ENCODE measurements at regions not wholly inside any gene's neighbourhood (a gene's known extent, or its start where the extent isn't known, plus 50 kb on each side); places are given as distances from the start of the nearest gene placed in this dataset.

GRCh38 chr2:128807317-128807716 is 488.6 kb upstream of the HS6ST1 start:
- peaks cover 6 to 14% of the 10 kb centered on the region in 2 donors for H3K4me1 ChIP-seq
- intact Hi-C loops (cut with DNase I; ENCODE audit: low total_unique reads) (no loop called here), in situ Hi-C loops (cut with MboI; ENCODE audit: low sequenced_read_pairs in 4 of 4) (no loop called here)
- H3K4me3 ChIP-seq: no peak overlapping the region
- ATAC-seq (no peak), DNase-seq (no peak)
- TF ChIP-seq POLR2A (IDR thresholded peaks at IDR 0.05) (no peak), CTCF (IDR thresholded peaks at IDR 0.05 in 4 of 5, conservative IDR thresholded peaks at IDR 0.05 in 1 of 5) (no peak)
- no peaks in the 10 kb centered on the region for H3K36me3 ChIP-seq
- H3K27ac ChIP-seq: peak overlapping the region in 1 of 4 donors; percentile 95
- H3K27me3 ChIP-seq: no peaks in the 10 kb centered on the region
- no peaks in the 10 kb centered on the region for H3K9me3 ChIP-seq

GRCh38 chr2:128808462-128809258 is 490.0 kb upstream of the HS6ST1 start:
- H3K27me3 ChIP-seq: no peaks in the 10 kb centered on the region
- DNase-seq (peak; percentile 71 to 73), ATAC-seq (peak; percentile 97)
- peaks cover 6 to 14% of the 10 kb centered on the region in 2 donors for H3K4me1 ChIP-seq
- TF ChIP-seq POLR2A (IDR thresholded peaks at IDR 0.05) (no peak), CTCF (IDR thresholded peaks at IDR 0.05 in 4 of 5, conservative IDR thresholded peaks at IDR 0.05 in 1 of 5) (no peak)
- H3K4me3 ChIP-seq: peak overlapping the region in 1 of 4 donors; percentile 17
- in situ Hi-C loops (cut with MboI; ENCODE audit: low sequenced_read_pairs in 4 of 4): no loop called here
- intact Hi-C loops (cut with DNase I; ENCODE audit: low total_unique reads): no loop called here
- no peaks in the 10 kb centered on the region for H3K36me3 ChIP-seq
- peak overlapping the region; percentile 68 to 95 (median 86) for H3K27ac ChIP-seq
- no peaks in the 10 kb centered on the region for H3K9me3 ChIP-seq

GRCh38 chr2:128809259-128809636 is 490.6 kb upstream of the HS6ST1 start:
- Histone ChIP-seq H3K9me3 (no peaks in the 10 kb centered on the region), H3K4me3 (no peak overlapping the region), H3K36me3 (no peaks in the 10 kb centered on the region), H3K4me1 (peaks cover 6 to 14% of the 10 kb centered on the region in 2 donors), H3K27me3 (no peaks in the 10 kb centered on the region), H3K27ac (peak overlapping the region; percentile 68 to 95 (median 86))
- ATAC-seq: peak; percentile 81 to 88
- intact Hi-C loops (cut with DNase I; ENCODE audit: low total_unique reads): no loop called here
- TF ChIP-seq CTCF (IDR thresholded peaks at IDR 0.05 in 4 of 5, conservative IDR thresholded peaks at IDR 0.05 in 1 of 5) (no peak), POLR2A (IDR thresholded peaks at IDR 0.05) (no peak)
- no peak for DNase-seq
- in situ Hi-C loops (cut with MboI; ENCODE audit: low sequenced_read_pairs in 4 of 4): no loop called here

GRCh38 chr2:128809880-128810279 is 491.2 kb upstream of the HS6ST1 start:
- Histone ChIP-seq H3K27me3 (no peaks in the 10 kb centered on the region), H3K36me3 (no peaks in the 10 kb centered on the region), H3K4me1 (peaks cover 6 to 14% of the 10 kb centered on the region in 2 donors), H3K4me3 (no peak overlapping the region), H3K27ac (peak overlapping the region in 3 of 4 donors; percentile 86 to 95 (median 86)), H3K9me3 (no peaks in the 10 kb centered on the region)
- in situ Hi-C loops (cut with MboI; ENCODE audit: low sequenced_read_pairs in 4 of 4): no loop called here
- DNase-seq (no peak), ATAC-seq (no peak)
- TF ChIP-seq POLR2A (IDR thresholded peaks at IDR 0.05): no peak
- TF ChIP-seq CTCF (IDR thresholded peaks at IDR 0.05 in 4 of 5, conservative IDR thresholded peaks at IDR 0.05 in 1 of 5): no peak
- intact Hi-C loops (cut with DNase I; ENCODE audit: low total_unique reads): no loop called here
